NB4 (cell line): ENCODE measurements at regions not wholly inside any gene's neighbourhood (a gene's known extent, or its start where the extent isn't known, plus 50 kb on each side); places are given as distances from the start of the nearest gene placed in this dataset.

Experiments used
- TF ChIP-seq, protein P1 (sequence below): IDR thresholded peaks from one replicate; pipeline ENCODE4 v1.5.1; 2012; ENCODE audit warnings: low read depth, low read length
- TF ChIP-seq, protein P2 (sequence below): IDR thresholded peaks from 2 replicates; pipeline ENCODE4 v1.6.1; 2011; ENCODE audit warnings: low read depth, low read length

DNA sequence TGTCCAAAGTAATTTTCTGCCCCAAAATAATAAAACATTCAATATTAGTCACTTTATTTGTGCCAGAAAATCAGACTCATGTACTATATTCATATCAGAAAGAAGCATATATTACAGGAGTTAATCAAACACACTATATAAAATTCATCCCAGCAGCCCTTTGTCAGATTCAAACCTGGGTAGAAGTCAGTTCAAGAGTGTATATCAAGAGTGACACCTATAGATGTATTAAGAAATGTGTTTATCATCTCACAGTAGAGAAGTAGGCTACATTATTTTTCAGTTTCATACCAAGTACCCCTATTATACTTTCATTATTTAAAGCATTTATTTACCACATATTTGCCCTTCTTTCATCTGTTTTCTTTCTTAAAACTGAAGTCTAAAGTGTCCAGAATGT lies 193.2 kb upstream of the DDX18 start:
- TF ChIP-seq, protein P1, sequence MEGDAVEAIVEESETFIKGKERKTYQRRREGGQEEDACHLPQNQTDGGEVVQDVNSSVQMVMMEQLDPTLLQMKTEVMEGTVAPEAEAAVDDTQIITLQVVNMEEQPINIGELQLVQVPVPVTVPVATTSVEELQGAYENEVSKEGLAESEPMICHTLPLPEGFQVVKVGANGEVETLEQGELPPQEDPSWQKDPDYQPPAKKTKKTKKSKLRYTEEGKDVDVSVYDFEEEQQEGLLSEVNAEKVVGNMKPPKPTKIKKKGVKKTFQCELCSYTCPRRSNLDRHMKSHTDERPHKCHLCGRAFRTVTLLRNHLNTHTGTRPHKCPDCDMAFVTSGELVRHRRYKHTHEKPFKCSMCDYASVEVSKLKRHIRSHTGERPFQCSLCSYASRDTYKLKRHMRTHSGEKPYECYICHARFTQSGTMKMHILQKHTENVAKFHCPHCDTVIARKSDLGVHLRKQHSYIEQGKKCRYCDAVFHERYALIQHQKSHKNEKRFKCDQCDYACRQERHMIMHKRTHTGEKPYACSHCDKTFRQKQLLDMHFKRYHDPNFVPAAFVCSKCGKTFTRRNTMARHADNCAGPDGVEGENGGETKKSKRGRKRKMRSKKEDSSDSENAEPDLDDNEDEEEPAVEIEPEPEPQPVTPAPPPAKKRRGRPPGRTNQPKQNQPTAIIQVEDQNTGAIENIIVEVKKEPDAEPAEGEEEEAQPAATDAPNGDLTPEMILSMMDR, result no peak
- TF ChIP-seq, protein P2, sequence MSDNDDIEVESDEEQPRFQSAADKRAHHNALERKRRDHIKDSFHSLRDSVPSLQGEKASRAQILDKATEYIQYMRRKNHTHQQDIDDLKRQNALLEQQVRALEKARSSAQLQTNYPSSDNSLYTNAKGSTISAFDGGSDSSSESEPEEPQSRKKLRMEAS, result no peak
